OCI-LY1 (cell line): ENCODE measurements at regions not wholly inside any gene's neighbourhood (a gene's known extent, or its start where the extent isn't known, plus 50 kb on each side); places are given as distances from the start of the nearest gene placed in this dataset.

Experiments
- H2AFZ ChIP-seq: fragments of 200-600 bp; sonication (generic), shearing (Covaris generic); 2 replicates; pipeline ENCODE4 v1.6.0; 2014; ENCODE audit warnings: antibody characterized with exemption, mild to moderate bottlenecking, low read length
- H3F3A ChIP-seq: fragments of 200-600 bp; sonication (generic), shearing (Covaris generic); 2 replicates; pipeline ENCODE4 v1.6.0; 2014; ENCODE audit warnings: mild to moderate bottlenecking, antibody characterized with exemption, low read length, moderate library complexity; ENCODE audit not compliant: insufficient read depth
- H3K27ac ChIP-seq: fragments of 200-600 bp; sonication (generic); 2 replicates; pipeline ENCODE4 v1.5.1; 2014; ENCODE audit warnings: low read length, mixed run types, mild to moderate bottlenecking, low read depth; ENCODE audit not compliant: poor library complexity, severe bottlenecking
- H3K27me3 ChIP-seq: fragments of 200-600 bp; sonication (generic); 2 replicates; pipeline ENCODE4 v1.6.0; 2014; ENCODE audit warnings: antibody characterized with exemption, mild to moderate bottlenecking, low read length, moderate library complexity; ENCODE audit not compliant: insufficient read depth
- H3K36me3 ChIP-seq: fragments of 200-600 bp; sonication (generic); 2 replicates; pipeline ENCODE4 v1.6.1; 2014; ENCODE audit warnings: mild to moderate bottlenecking, antibody characterized with exemption, low read length, moderate library complexity, mixed read lengths; ENCODE audit not compliant: insufficient read depth
- H3K4me1 ChIP-seq: fragments of 200-600 bp; sonication (generic); 2 replicates; pipeline ENCODE4 v1.5.1; 2014; ENCODE audit warnings: mild to moderate bottlenecking, low read length, moderate library complexity; ENCODE audit not compliant: insufficient read depth, severe bottlenecking
- H3K4me2 ChIP-seq: fragments of 200-600 bp; sonication (generic), shearing (Covaris generic); 2 replicates; pipeline ENCODE4 v1.6.1; 2014; ENCODE audit warnings: low read length
- H3K4me3 ChIP-seq: fragments of 200-600 bp; sonication (generic); 2 replicates; pipeline ENCODE4 v1.5.1; 2014; ENCODE audit warnings: low read length, low read depth, mild to moderate bottlenecking, mixed read lengths; ENCODE audit not compliant: poor library complexity, severe bottlenecking
- H3K79me2 ChIP-seq: fragments of 200-600 bp; shearing (Covaris generic); 2 replicates; pipeline ENCODE4 v1.6.1; 2016; ENCODE audit warnings: mixed run types, low read length, mixed read lengths; ENCODE audit not compliant: insufficient read depth
- H3K9ac ChIP-seq: fragments of 200-600 bp; sonication (generic), shearing (Covaris generic); 2 replicates; pipeline ENCODE4 v1.6.1; 2014; ENCODE audit warnings: mild to moderate bottlenecking, low read length, mixed read lengths
- H3K9me2 ChIP-seq: fragments of 200-600 bp; sonication (generic), shearing (Covaris generic); 2 replicates; pipeline ENCODE4 v1.6.1; 2014; ENCODE audit warnings: low read depth, mild to moderate bottlenecking, low read length, mixed read lengths
- H3K9me3 ChIP-seq: fragments of 200-600 bp; shearing (Covaris generic); 2 replicates; pipeline ENCODE4 v1.6.1; 2014; ENCODE audit warnings: low read length, mixed read lengths
- H4K20me1 ChIP-seq: fragments of 200-600 bp; sonication (generic), shearing (Covaris generic); 2 replicates; pipeline ENCODE4 v1.6.0; 2016; ENCODE audit warnings: mild to moderate bottlenecking, low read length; ENCODE audit not compliant: insufficient read depth
- CTCF ChIP-seq: fragments of 200-600 bp; sonication (generic), shearing (Covaris generic); IDR thresholded peaks from 2 replicates; pipeline ENCODE4 v1.5.1; 2017; ENCODE audit warnings: mild to moderate bottlenecking, antibody characterized with exemption, low read length, moderate library complexity, mixed read lengths
- EZH2 ChIP-seq: fragments of 200-600 bp; sonication (generic), shearing (Covaris generic); IDR thresholded peaks from 2 replicates; pipeline ENCODE4 v1.8.0; 2017; ENCODE audit warnings: borderline replicate concordance, mixed run types, mild to moderate bottlenecking, antibody characterized with exemption, low read length, moderate library complexity, mixed read lengths

- no peaks in the 10 kb centered on the region for H3K79me2 ChIP-seq
- H3K27ac ChIP-seq: no peak overlapping the region
- H3K27me3 ChIP-seq: no peaks in the 10 kb centered on the region
- no peak overlapping the region for H2AFZ ChIP-seq
- peaks cover under 1% of the 10 kb centered on the region; the same call in 1 of the 2 replicates for H3K9me3 ChIP-seq
- H3K4me3 ChIP-seq: no peak overlapping the region
- H4K20me1 ChIP-seq: no peaks in the 10 kb centered on the region
- H3K36me3 ChIP-seq: no peaks in the 10 kb centered on the region
- H3K4me2 ChIP-seq: no peak overlapping the region
- no peaks in the 10 kb centered on the region for H3F3A ChIP-seq
- H3K4me1 ChIP-seq: peaks cover 31% of the 10 kb centered on the region
- no peak overlapping the region for H3K9ac ChIP-seq
- no peaks in the 10 kb centered on the region for H3K9me2 ChIP-seq
- no peak for TF ChIP-seq EZH2
- no peak for TF ChIP-seq CTCF
These were observed 329.2 kb downstream of the ZNF608 start for GRCh38 chr5:124417196-124417595.

GRCh38 chr5:124416627-124417026 lies 329.8 kb downstream of the ZNF608 start:
- H3K9me3 ChIP-seq: peaks cover 5% of the 10 kb centered on the region; the same call in 1 of the 2 replicates
- H3K9me2 ChIP-seq: no peaks in the 10 kb centered on the region
- peaks cover 26% of the 10 kb centered on the region for H3K4me1 ChIP-seq
- H3K4me2 ChIP-seq: no peak overlapping the region
- H2AFZ ChIP-seq: no peak overlapping the region
- no peak for TF ChIP-seq EZH2
- no peak for TF ChIP-seq CTCF
- H3K9ac ChIP-seq: no peak overlapping the region
- no peaks in the 10 kb centered on the region for H3K36me3 ChIP-seq
- no peaks in the 10 kb centered on the region for H4K20me1 ChIP-seq
- H3K79me2 ChIP-seq: no peaks in the 10 kb centered on the region
- no peaks in the 10 kb centered on the region for H3F3A ChIP-seq
- no peak overlapping the region for H3K4me3 ChIP-seq
- no peak overlapping the region for H3K27ac ChIP-seq
- H3K27me3 ChIP-seq: no peaks in the 10 kb centered on the region

GRCh38 chr5:124414973-124415372 lies 331.5 kb downstream of the ZNF608 start:
- no peak overlapping the region for H3K4me2 ChIP-seq
- H3F3A ChIP-seq: no peaks in the 10 kb centered on the region
- H3K9me3 ChIP-seq: peaks cover 16% of the 10 kb centered on the region; the same call in 1 of the 2 replicates

More at GRCh38 chr5:124414973-124415372, 331.5 kb downstream of the ZNF608 start:
- H2AFZ ChIP-seq: no peak overlapping the region
- no peaks in the 10 kb centered on the region for H3K27me3 ChIP-seq
- H3K79me2 ChIP-seq: no peaks in the 10 kb centered on the region
- TF ChIP-seq EZH2 (no peak), CTCF (no peak)
- H3K9me2 ChIP-seq: no peaks in the 10 kb centered on the region
- peaks cover 18% of the 10 kb centered on the region for H3K4me1 ChIP-seq
- no peaks in the 10 kb centered on the region for H3K36me3 ChIP-seq
- H4K20me1 ChIP-seq: no peaks in the 10 kb centered on the region
- H3K9ac ChIP-seq: no peak overlapping the region
- H3K27ac ChIP-seq: no peak overlapping the region
- H3K4me3 ChIP-seq: no peak overlapping the region
